GM18870 (cell line): ENCODE measurements at regions not wholly inside any gene's neighbourhood (a gene's known extent, or its start where the extent isn't known, plus 50 kb on each side); places are given as distances from the start of the nearest gene placed in this dataset.

Source experiments
- ATAC-seq: cut with Tn5 transposase; IDR thresholded peaks from one replicate; pipeline ENCODE4 v1.9.1; 2021; ENCODE audit warnings: moderate library complexity; ENCODE audit not compliant: unreplicated experiment

- no peak for ATAC-seq
Measured at GRCh38 chr2:167388901-167389300, 500.6 kb downstream of the XIRP2 start.

GRCh38 chr2:167388497-167388896, 500.2 kb downstream of the XIRP2 start:
- no peak for ATAC-seq

- ATAC-seq: no peak
Measured at GRCh38 chr2:167386694-167387093, 498.4 kb downstream of the XIRP2 start.

- ATAC-seq: no peak
Measured at GRCh38 chr2:167383610-167384194, 495.4 kb downstream of the XIRP2 start.

GRCh38 chr2:167381349-167381748, 493.1 kb downstream of the XIRP2 start:
- ATAC-seq: no peak

- no peak for ATAC-seq
Measured at GRCh38 chr2:167380555-167380954, 492.3 kb downstream of the XIRP2 start.

GRCh38 chr2:167380094-167380493, 491.8 kb downstream of the XIRP2 start:
- no peak for ATAC-seq

GRCh38 chr2:167369083-167369482, 480.8 kb downstream of the XIRP2 start:
- no peak for ATAC-seq

GRCh38 chr2:167368371-167368770, 480.1 kb downstream of the XIRP2 start:
- no peak for ATAC-seq

GRCh38 chr2:167365216-167365615, 476.9 kb downstream of the XIRP2 start:
- no peak for ATAC-seq

- no peak for ATAC-seq
Measured at GRCh38 chr2:167361426-167361825, 473.1 kb downstream of the XIRP2 start.

- ATAC-seq: no peak
Measured at GRCh38 chr2:167355821-167356220, 467.5 kb downstream of the XIRP2 start.

GRCh38 chr2:167353605-167354280, 465.5 kb downstream of the XIRP2 start:
- ATAC-seq: no peak

GRCh38 chr2:167345559-167345958, 457.3 kb downstream of the XIRP2 start:
- ATAC-seq: no peak

GRCh38 chr2:167342769-167343168, 454.5 kb downstream of the XIRP2 start:
- no peak for ATAC-seq

GRCh38 chr2:167340322-167340721, 452.0 kb downstream of the XIRP2 start:
- ATAC-seq: no peak

GRCh38 chr2:167336213-167336612, 447.9 kb downstream of the XIRP2 start:
- no peak for ATAC-seq

- ATAC-seq: no peak
Measured at GRCh38 chr2:167335541-167335992, 447.3 kb downstream of the XIRP2 start.

GRCh38 chr2:167334146-167334742, 446.0 kb downstream of the XIRP2 start:
- ATAC-seq: no peak

GRCh38 chr2:167333245-167333644, 445.0 kb downstream of the XIRP2 start:
- no peak for ATAC-seq

- no peak for ATAC-seq
Measured at GRCh38 chr2:167332358-167332757, 444.1 kb downstream of the XIRP2 start.

GRCh38 chr2:167331636-167332232, 443.5 kb downstream of the XIRP2 start:
- ATAC-seq: peak; percentile 51
